ENCODE measurements at regions not wholly inside any gene's neighbourhood (a gene's known extent, or its start where the extent isn't known, plus 50 kb on each side); places are given as distances from the start of the nearest gene placed in this dataset.

- POLR2A ChIA-PET = interaction anchor here (0.6 kb wide), 1 partner anchor 164 kb away, joined by 3 read pairs; no protein-coding TSS in a partner anchor
- Histone ChIP-seq H4K20me1 (ENCODE audit: control insufficient read depth, insufficient read depth) (no peaks in the 10 kb centered on the region), H3K4me2 (ENCODE audit: control insufficient read depth, insufficient read depth) (no peak overlapping the region), H2AFZ (ENCODE audit: control insufficient read depth, low read depth, low read length) (no peak overlapping the region), H3K27me3 (replicated peaks in 1 of 2; ENCODE audit: control insufficient read depth in 2 of 2, insufficient read depth in 2 of 2, low read length in 1 of 2) (no peaks in the 10 kb centered on the region), H3K9me3 (replicated peaks; ENCODE audit: control insufficient read depth, insufficient read depth, low read length) (no peaks in the 10 kb centered on the region; the same call in 2 of the 3 replicates), H3K9ac (ENCODE audit: control insufficient read depth, insufficient read depth, low read length) (no peak overlapping the region), H3K4me3 (no peak overlapping the region), H3K27ac (ENCODE audit: control insufficient read depth, insufficient read depth) (no peak overlapping the region), H3K36me3 (ENCODE audit: control insufficient read depth in 2 of 2, insufficient read depth in 2 of 2, low read length in 1 of 2) (no peaks in the 10 kb centered on the region), H3K4me1 (ENCODE audit: control insufficient read depth, insufficient read depth, low read length) (no peaks in the 10 kb centered on the region), H3K79me2 (ENCODE audit: control insufficient read depth, insufficient read depth, low read length) (no peaks in the 10 kb centered on the region)
- no peak for ATAC-seq
- RAD21 ChIA-PET (ENCODE audit: unreplicated experiment) = no interaction called here
- BruUV-seq (replicated peaks) = no TSS peak
- 81% methylated on average over 50 of the region's 52 CpGs for WGBS (ENCODE audit: insufficient coverage, insufficient replicate concordance, low lambda C conversion rate, missing lambda C conversion rate)
- TF ChIP-seq EP300 (IDR thresholded peaks at IDR 0.05; ENCODE audit: borderline replicate concordance in 1 of 2, control insufficient read depth in 1 of 2, low read depth in 2 of 2, low read length in 2 of 2) (no peak), HDAC2 (IDR thresholded peaks at IDR 0.05) (no peak), SREBF1 (IDR thresholded peaks at IDR 0.05; ENCODE audit: low read length) (no peak), EED (IDR thresholded peaks at IDR 0.05; ENCODE audit: low read depth) (no peak), TCF3 (IDR thresholded peaks at IDR 0.05; ENCODE audit: borderline replicate concordance, insufficient read depth, low read depth, low read length) (no peak), SRF (IDR thresholded peaks at IDR 0.05; ENCODE audit: low read depth in 2 of 2, low read length in 2 of 2) (no peak), TARDBP (IDR thresholded peaks at IDR 0.05; ENCODE audit: borderline replicate concordance) (no peak), BCLAF1 (IDR thresholded peaks at IDR 0.05) (no peak), NFYB (IDR thresholded peaks at IDR 0.05; ENCODE audit: insufficient read depth, low read depth, low read length) (no peak), GABPA (IDR thresholded peaks at IDR 0.05; ENCODE audit: low read depth) (no peak), JUND (IDR thresholded peaks at IDR 0.05; ENCODE audit: low read depth, low read length) (no peak), STAT3 (IDR thresholded peaks at IDR 0.05; ENCODE audit: low read depth, low read length) (no peak), WRNIP1 (IDR thresholded peaks at IDR 0.05; ENCODE audit: borderline replicate concordance, low read depth, low read length) (no peak), MYB (IDR thresholded peaks at IDR 0.05; ENCODE audit: borderline replicate concordance, low read depth, low read length) (no peak), BCL3 (IDR thresholded peaks at IDR 0.05; ENCODE audit: borderline replicate concordance, insufficient read depth, low read depth, low read length, poor library complexity, severe bottlenecking) (no peak)
- CTCF ChIA-PET = no interaction called here
- SMC1A ChIA-PET (ENCODE audit: uncharacterized antibody, unreplicated experiment) = no interaction called here
- in situ Hi-C loops (cut with MboI) = loop anchor here (25.0 kb wide), 1 partner anchor 94 kb away; no protein-coding TSS in a partner anchor
- intact Hi-C loops (cut with micrococcal nuclease; ENCODE audit: unreplicated experiment) = no loop called here
- no peak for FAIRE-seq
- no peak for DNase-seq (ENCODE audit: low read depth, low spot score)
Observed at GRCh38 chr10:37680716-37681616, 176.4 kb downstream of the ZNF248 start.

Data from GM12878 (cell line).